Loucy (cell line): ENCODE measurements at regions not wholly inside any gene's neighbourhood (a gene's known extent, or its start where the extent isn't known, plus 50 kb on each side); places are given as distances from the start of the nearest gene placed in this dataset.

Experiments used
- EZH2phosphoT487 ChIP-seq: fragments of 200-600 bp; IDR thresholded peaks from 2 replicates; pipeline ENCODE4 v1.6.1; 2018; ENCODE audit warnings: antibody characterized with exemption, mild to moderate bottlenecking, moderate library complexity, borderline replicate concordance
- TF ChIP-seq, protein P1 (sequence below): fragments of 200-600 bp; sonication (generic); conservative IDR thresholded peaks from 2 replicates; pipeline ENCODE4 v1.5.1; 2014; ENCODE audit warnings: mild to moderate bottlenecking, antibody characterized with exemption, low read length

DNA sequence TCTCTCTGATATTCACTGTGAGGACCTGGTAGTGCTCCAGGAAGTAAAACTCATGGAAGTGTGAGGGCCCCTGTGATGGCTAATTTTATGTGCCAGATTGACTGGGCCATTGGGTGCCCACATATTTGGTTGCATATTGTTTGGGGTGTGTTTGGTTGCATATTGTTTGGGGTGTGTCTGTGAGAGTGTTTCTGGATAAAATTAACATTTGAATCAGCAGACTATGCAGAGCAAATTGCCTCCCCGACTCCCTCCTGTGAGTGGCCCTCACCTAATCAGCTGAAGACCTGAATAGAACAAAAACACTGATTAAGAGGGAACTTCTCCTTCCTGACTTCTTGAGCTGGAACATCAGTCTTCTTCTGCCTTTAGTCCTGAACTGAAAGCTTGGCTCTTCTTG lies 173.3 kb upstream of the LINC00305 start:
- TF ChIP-seq, protein P1, sequence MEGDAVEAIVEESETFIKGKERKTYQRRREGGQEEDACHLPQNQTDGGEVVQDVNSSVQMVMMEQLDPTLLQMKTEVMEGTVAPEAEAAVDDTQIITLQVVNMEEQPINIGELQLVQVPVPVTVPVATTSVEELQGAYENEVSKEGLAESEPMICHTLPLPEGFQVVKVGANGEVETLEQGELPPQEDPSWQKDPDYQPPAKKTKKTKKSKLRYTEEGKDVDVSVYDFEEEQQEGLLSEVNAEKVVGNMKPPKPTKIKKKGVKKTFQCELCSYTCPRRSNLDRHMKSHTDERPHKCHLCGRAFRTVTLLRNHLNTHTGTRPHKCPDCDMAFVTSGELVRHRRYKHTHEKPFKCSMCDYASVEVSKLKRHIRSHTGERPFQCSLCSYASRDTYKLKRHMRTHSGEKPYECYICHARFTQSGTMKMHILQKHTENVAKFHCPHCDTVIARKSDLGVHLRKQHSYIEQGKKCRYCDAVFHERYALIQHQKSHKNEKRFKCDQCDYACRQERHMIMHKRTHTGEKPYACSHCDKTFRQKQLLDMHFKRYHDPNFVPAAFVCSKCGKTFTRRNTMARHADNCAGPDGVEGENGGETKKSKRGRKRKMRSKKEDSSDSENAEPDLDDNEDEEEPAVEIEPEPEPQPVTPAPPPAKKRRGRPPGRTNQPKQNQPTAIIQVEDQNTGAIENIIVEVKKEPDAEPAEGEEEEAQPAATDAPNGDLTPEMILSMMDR: no peak
- TF ChIP-seq EZH2phosphoT487: no peak
